ENCODE measurements at regions not wholly inside any gene's neighbourhood (a gene's known extent, or its start where the extent isn't known, plus 50 kb on each side); places are given as distances from the start of the nearest gene placed in this dataset.

- TF ChIP-seq CTCF (conservative IDR thresholded peaks at IDR 0.05; ENCODE audit: low read depth, low read length): no peak
- no peak for TF ChIP-seq EZH2phosphoT487 (IDR thresholded peaks at IDR 0.05; ENCODE audit: borderline replicate concordance, low read length)
Measured at GRCh38 chr11:92357841-92358240, 133.2 kb downstream of the FAT3 start.
